K562 (cell line): ENCODE measurements at regions not wholly inside any gene's neighbourhood (a gene's known extent, or its start where the extent isn't known, plus 50 kb on each side); places are given as distances from the start of the nearest gene placed in this dataset.

Source experiments
- ARID3B ChIP-seq: fragments of 250-450 bp; sonication (Bioruptor Pico); IDR thresholded peaks from 2 replicates; pipeline ENCODE4 v1.4.0; 2020; ENCODE audit warnings: borderline replicate concordance
- KDM5B ChIP-seq: fragments of 200-600 bp; sonication (generic); IDR thresholded peaks from 2 replicates; pipeline ENCODE4 v1.6.1; 2012; ENCODE audit warnings: low read depth, mild to moderate bottlenecking, moderate library complexity, low read length, control low read depth, inconsistent platforms; ENCODE audit not compliant: insufficient replicate concordance
- MITF ChIP-seq: IDR thresholded peaks from 2 replicates; pipeline ENCODE4 v1.6.1; 2014; ENCODE audit warnings: antibody characterized with exemption
- PBX2 ChIP-seq, 2 experiments: IDR thresholded peaks in 1 of 2; conservative IDR thresholded peaks in 1 of 2; 2 replicates each; pipeline ENCODE4 v1.6.1; 2016; ENCODE audit warnings: low read depth in 2 of 2, mild to moderate bottlenecking in 1 of 2, missing compliant biosample characterization in 1 of 2, missing genetic modification characterization in 1 of 2, moderate library complexity in 1 of 2
- SPI1 ChIP-seq: IDR thresholded peaks from 2 replicates; pipeline ENCODE4 v1.6.1; 2011; ENCODE audit warnings: low read depth, low read length, control low read depth, borderline replicate concordance
- TCF3 ChIP-seq: sonication (generic); formaldehyde crosslinking; IDR thresholded peaks from 2 replicates; pipeline ENCODE4 v1.4.0; 2020; ENCODE audit warnings: mild to moderate bottlenecking, missing genetic modification reagents
- WHSC1 ChIP-seq: IDR thresholded peaks from one replicate; pipeline ENCODE4 v1.6.1; 2012; ENCODE audit warnings: low read length, control low read depth, inconsistent platforms
- TF ChIP-seq, protein P1 (sequence below): fragments of 450-650 bp; formaldehyde crosslinking; IDR thresholded peaks from 2 replicates; pipeline ENCODE4 v1.4.0; 2020; ENCODE audit warnings: mild to moderate bottlenecking, moderate library complexity

DNA sequence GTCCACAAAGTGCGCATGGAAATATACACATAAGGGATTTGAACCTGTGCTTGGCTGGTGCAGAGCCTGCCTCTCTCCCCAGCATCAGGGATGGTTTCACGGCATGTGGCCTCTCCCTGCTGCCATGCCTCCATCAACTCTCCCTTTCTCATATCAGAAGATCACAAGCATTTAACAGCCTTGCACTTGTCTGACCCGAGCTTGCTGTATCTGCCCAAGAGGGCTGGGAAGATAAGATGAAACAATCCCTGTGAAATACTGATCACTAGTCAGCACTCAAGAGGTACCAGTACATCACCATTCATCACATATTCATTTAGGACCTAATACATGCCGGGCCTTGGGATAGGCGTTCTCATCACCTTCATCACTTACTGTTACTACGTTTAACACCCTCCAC lies 107.6 kb upstream of the ARHGEF3 start (continued):
- no peak for TF ChIP-seq PBX2 (CRISPR knock-in tag; IDR thresholded peaks at IDR 0.05; ENCODE audit: low read depth)
- no peak for TF ChIP-seq PBX2 (tag; conservative IDR thresholded peaks at IDR 0.05; ENCODE audit: low read depth)
- no peak for TF ChIP-seq ARID3B
- no peak for TF ChIP-seq WHSC1
- no peak for TF ChIP-seq SPI1
- TF ChIP-seq, protein P1, sequence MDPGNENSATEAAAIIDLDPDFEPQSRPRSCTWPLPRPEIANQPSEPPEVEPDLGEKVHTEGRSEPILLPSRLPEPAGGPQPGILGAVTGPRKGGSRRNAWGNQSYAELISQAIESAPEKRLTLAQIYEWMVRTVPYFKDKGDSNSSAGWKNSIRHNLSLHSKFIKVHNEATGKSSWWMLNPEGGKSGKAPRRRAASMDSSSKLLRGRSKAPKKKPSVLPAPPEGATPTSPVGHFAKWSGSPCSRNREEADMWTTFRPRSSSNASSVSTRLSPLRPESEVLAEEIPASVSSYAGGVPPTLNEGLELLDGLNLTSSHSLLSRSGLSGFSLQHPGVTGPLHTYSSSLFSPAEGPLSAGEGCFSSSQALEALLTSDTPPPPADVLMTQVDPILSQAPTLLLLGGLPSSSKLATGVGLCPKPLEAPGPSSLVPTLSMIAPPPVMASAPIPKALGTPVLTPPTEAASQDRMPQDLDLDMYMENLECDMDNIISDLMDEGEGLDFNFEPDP: no peak
- TF ChIP-seq MITF: no peak
- no peak for TF ChIP-seq KDM5B
- no peak for TF ChIP-seq TCF3 (CRISPR knock-in tag)
- TF ChIP-seq, all 486 proteins: peak for 0
